HL-60 (cell line): ENCODE measurements at regions not wholly inside any gene's neighbourhood (a gene's known extent, or its start where the extent isn't known, plus 50 kb on each side); places are given as distances from the start of the nearest gene placed in this dataset.
"Not testable (repeated sequence)": the region's sequence is repeated elsewhere in the genome, so short reads cannot be mapped to it uniquely, and the experiment has no call there.

ENCODE experiments used
- DNase-seq, 2 experiments: peaks; one replicate each; pipeline ENCODE4 v3.0.0-alpha.2; 2010 to 2020; ENCODE audit warnings: low read depth in 1 of 2, low spot score in 1 of 2
- H3K27ac ChIP-seq: fragments of 250-450 bp; sonication (Bioruptor Pico); replicated peaks from 2 replicates; pipeline ENCODE4 v1.5.1; 2020; ENCODE audit warnings: mild to moderate bottlenecking, moderate library complexity
- H3K27me3 ChIP-seq: fragments of 250-450 bp; sonication (Bioruptor Pico); 2 replicates; pipeline ENCODE4 v1.5.1; 2021; ENCODE audit warnings: mild to moderate bottlenecking, moderate library complexity; ENCODE audit not compliant: insufficient read depth, poor library complexity, severe bottlenecking
- H3K4me3 ChIP-seq: replicated peaks from 2 replicates; pipeline ENCODE4 v1.5.1; 2011; ENCODE audit warnings: mild to moderate bottlenecking, control low read depth, low read length; ENCODE audit not compliant: insufficient read depth
- CTCF ChIP-seq: IDR thresholded peaks from one replicate; pipeline ENCODE4 v1.5.1; 2011; ENCODE audit warnings: low read length, control low read depth, inconsistent platforms; ENCODE audit not compliant: insufficient read depth
- GABPA ChIP-seq: IDR thresholded peaks from 2 replicates; pipeline ENCODE4 v1.6.1; 2012; ENCODE audit warnings: low read depth
- POLR2AphosphoS5 ChIP-seq: IDR thresholded peaks from 2 replicates; pipeline ENCODE4 v1.6.1; 2012; ENCODE audit warnings: low read depth
- REST ChIP-seq: IDR thresholded peaks from 2 replicates; pipeline ENCODE4 v1.6.1; 2012; ENCODE audit warnings: low read depth; ENCODE audit not compliant: insufficient replicate concordance
- SPI1 ChIP-seq: IDR thresholded peaks from 2 replicates; pipeline ENCODE4 v1.6.1; 2012; ENCODE audit warnings: low read depth, mild to moderate bottlenecking, borderline replicate concordance

- Histone ChIP-seq H3K27me3 (no peaks in the 10 kb centered on the region), H3K27ac (no peak overlapping the region), H3K4me3 (no peak overlapping the region)
- no peak for TF ChIP-seq CTCF
- no peak for TF ChIP-seq POLR2AphosphoS5
- TF ChIP-seq GABPA = no peak
- no peak for TF ChIP-seq REST
- no peak for TF ChIP-seq SPI1
- DNase-seq = no peak
Observed at GRCh38 chr1:10880063-10880462, 83.6 kb upstream of the CASZ1 start.

GRCh38 chr1:10881046-10881445, 84.6 kb upstream of the CASZ1 start:
- DNase-seq = no peak
- Histone ChIP-seq H3K4me3 (no peak overlapping the region), H3K27me3 (no peaks in the 10 kb centered on the region), H3K27ac (no peak overlapping the region)
- TF ChIP-seq SPI1 (no peak), REST (no peak)

GRCh38 chr1:10882069-10882468, 85.6 kb upstream of the CASZ1 start:
- no peak overlapping the region for H3K4me3 ChIP-seq
- no peak for TF ChIP-seq SPI1
- no peak for TF ChIP-seq GABPA
- TF ChIP-seq CTCF = no peak
- TF ChIP-seq REST = no peak
- TF ChIP-seq POLR2AphosphoS5 = no peak
- peaks cover 1% of the 10 kb centered on the region for H3K27me3 ChIP-seq
- no peak overlapping the region for H3K27ac ChIP-seq
- DNase-seq = no peak

- H3K4me3 ChIP-seq, H3K27ac ChIP-seq, DNase-seq: not testable (repeated sequence)
- H3K27me3 ChIP-seq = peaks cover 31% of the 10 kb centered on the region
Observed at GRCh38 chr1:10887032-10887431, 90.6 kb upstream of the CASZ1 start.
